ENCODE measurements at regions not wholly inside any gene's neighbourhood (a gene's known extent, or its start where the extent isn't known, plus 50 kb on each side); places are given as distances from the start of the nearest gene placed in this dataset.

DNA sequence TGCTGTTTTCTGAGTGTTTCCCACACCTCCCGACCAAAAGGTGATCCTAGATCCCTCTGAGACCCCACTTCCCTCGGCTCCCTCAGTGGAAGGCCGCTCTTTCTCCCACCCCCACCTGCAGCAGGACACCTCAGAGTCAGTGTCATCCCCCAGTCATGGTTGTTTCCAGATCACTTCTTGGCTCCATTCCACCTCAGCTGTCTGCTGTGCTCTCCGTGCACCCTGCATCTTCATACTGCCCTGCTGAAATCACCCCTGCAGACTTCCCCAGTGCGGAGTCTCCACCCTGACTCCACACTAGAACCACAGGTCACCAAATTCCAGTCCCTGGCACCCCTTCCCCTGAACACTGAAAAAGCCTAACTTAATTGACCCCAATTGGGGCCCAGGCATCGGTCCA is 255.1 kb upstream of the CDYL start:
- H3K9me3 ChIP-seq = no peaks in the 10 kb centered on the region
- intact Hi-C loops (cut with DNase I) = no loop called here
- 74% methylated on average over 6 of the region's 6 CpGs for WGBS
- no peak overlapping the region for H3K4me3 ChIP-seq
- TF ChIP-seq EP300 (IDR thresholded peaks at IDR 0.05) (no peak), POLR2A (IDR thresholded peaks at IDR 0.05; ENCODE audit: low read depth) (no peak), POLR2AphosphoS5 (IDR thresholded peaks at IDR 0.05) (no peak)
- TF ChIP-seq, protein P1, sequence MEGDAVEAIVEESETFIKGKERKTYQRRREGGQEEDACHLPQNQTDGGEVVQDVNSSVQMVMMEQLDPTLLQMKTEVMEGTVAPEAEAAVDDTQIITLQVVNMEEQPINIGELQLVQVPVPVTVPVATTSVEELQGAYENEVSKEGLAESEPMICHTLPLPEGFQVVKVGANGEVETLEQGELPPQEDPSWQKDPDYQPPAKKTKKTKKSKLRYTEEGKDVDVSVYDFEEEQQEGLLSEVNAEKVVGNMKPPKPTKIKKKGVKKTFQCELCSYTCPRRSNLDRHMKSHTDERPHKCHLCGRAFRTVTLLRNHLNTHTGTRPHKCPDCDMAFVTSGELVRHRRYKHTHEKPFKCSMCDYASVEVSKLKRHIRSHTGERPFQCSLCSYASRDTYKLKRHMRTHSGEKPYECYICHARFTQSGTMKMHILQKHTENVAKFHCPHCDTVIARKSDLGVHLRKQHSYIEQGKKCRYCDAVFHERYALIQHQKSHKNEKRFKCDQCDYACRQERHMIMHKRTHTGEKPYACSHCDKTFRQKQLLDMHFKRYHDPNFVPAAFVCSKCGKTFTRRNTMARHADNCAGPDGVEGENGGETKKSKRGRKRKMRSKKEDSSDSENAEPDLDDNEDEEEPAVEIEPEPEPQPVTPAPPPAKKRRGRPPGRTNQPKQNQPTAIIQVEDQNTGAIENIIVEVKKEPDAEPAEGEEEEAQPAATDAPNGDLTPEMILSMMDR (IDR thresholded peaks at IDR 0.05) = no peak
- H3K27me3 ChIP-seq = peaks cover 0 to 6% (median 0%) of the 10 kb centered on the region in 4 donors
- H3K27ac ChIP-seq (replicated peaks in 1 of 4) = no peak overlapping the region
- no peaks in the 10 kb centered on the region for H3K4me1 ChIP-seq
- no peak for DNase-seq (ENCODE audit: extremely low spot score)
- no peaks in the 10 kb centered on the region for H3K36me3 ChIP-seq

DNA sequence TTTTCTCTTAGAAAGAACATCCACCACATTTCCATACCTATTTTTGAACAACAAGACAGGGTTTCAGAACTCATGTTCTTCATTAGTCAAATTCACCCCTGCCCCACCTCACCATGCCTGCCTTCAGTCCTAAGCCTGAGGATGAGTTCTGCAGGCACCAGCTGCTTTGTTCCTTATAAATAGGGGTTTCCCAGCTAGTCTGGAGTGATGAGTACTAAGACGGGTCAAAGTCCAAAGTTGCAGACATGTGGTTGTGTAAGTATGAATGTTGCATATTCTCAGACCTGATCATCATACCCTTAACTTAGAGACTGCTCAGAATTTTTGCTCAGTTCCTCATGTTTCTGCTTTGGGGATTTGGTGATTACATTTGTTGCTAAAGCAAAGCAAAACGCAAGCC is 257.7 kb upstream of the CDYL start:
- DNase-seq (ENCODE audit: extremely low spot score) = no peak
- no peaks in the 10 kb centered on the region for H3K9me3 ChIP-seq
- no peaks in the 10 kb centered on the region for H3K4me1 ChIP-seq
- 69% methylated on average over 2 of the region's 2 CpGs for WGBS
- H3K27me3 ChIP-seq = peaks cover 0 to 6% (median 0%) of the 10 kb centered on the region in 4 donors
- intact Hi-C loops (cut with DNase I) = no loop called here
- TF ChIP-seq POLR2A (IDR thresholded peaks at IDR 0.05; ENCODE audit: low read depth) (no peak), EP300 (IDR thresholded peaks at IDR 0.05) (no peak), POLR2AphosphoS5 (IDR thresholded peaks at IDR 0.05) (no peak)
- TF ChIP-seq, protein P1 (IDR thresholded peaks at IDR 0.05) = no peak
- H3K36me3 ChIP-seq = no peaks in the 10 kb centered on the region
- no peak overlapping the region for H3K27ac ChIP-seq (replicated peaks in 1 of 4)
- no peak overlapping the region for H3K4me3 ChIP-seq

DNA sequence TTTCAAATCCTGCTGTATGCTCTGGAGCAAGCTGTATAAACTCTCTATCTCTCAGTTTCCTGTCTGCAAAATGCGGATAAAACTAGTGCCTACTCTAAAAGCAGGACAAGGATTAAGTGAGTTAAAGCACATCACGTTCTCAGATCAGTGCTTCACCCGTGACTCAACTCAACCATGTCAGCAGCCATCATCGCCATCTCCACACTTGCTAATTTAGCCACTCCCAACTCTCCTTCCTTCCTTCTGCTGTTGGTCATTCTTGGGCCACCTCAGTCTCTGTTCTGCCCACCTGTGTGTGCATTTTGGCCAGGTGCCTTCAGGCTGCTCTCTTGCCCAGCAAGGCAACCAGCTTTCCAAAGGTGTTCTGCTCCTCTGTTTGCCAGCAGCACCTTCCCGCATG is 260.0 kb upstream of the CDYL start:
- Histone ChIP-seq H3K27ac (replicated peaks in 1 of 4) (no peak overlapping the region), H3K27me3 (peaks cover 0 to 6% (median 0%) of the 10 kb centered on the region in 4 donors), H3K4me1 (no peaks in the 10 kb centered on the region), H3K4me3 (no peak overlapping the region), H3K9me3 (no peaks in the 10 kb centered on the region), H3K36me3 (no peaks in the 10 kb centered on the region)
- no peak for DNase-seq (ENCODE audit: extremely low spot score)
- 85% methylated on average over 5 of the region's 5 CpGs for WGBS
- TF ChIP-seq POLR2A (IDR thresholded peaks at IDR 0.05; ENCODE audit: low read depth) = no peak
- intact Hi-C loops (cut with DNase I) = no loop called here

GRCh38 chr6:4513561-4513960 is 262.6 kb upstream of the CDYL start:
- Histone ChIP-seq H3K27me3 (peaks cover 0 to 6% (median 0%) of the 10 kb centered on the region in 4 donors), H3K4me1 (no peaks in the 10 kb centered on the region), H3K4me3 (no peak overlapping the region), H3K9me3 (no peaks in the 10 kb centered on the region), H3K36me3 (no peaks in the 10 kb centered on the region), H3K27ac (replicated peaks in 1 of 4) (no peak overlapping the region)
- WGBS = 93% methylated on average over 4 of the region's 4 CpGs
- intact Hi-C loops (cut with DNase I) = no loop called here
- no peak for DNase-seq (ENCODE audit: extremely low spot score)
- TF ChIP-seq POLR2A (IDR thresholded peaks at IDR 0.05; ENCODE audit: low read depth) (no peak), POLR2AphosphoS5 (IDR thresholded peaks at IDR 0.05) (no peak), EP300 (IDR thresholded peaks at IDR 0.05) (no peak)
- TF ChIP-seq, protein P1 (IDR thresholded peaks at IDR 0.05) = no peak

- no peak overlapping the region for H3K27ac ChIP-seq (replicated peaks in 1 of 4)
- intact Hi-C loops (cut with DNase I) = no loop called here
- 78% methylated on average over 7 of the region's 7 CpGs for WGBS
These were observed 264.1 kb upstream of the CDYL start for GRCh38 chr6:4512051-4512471.

More at GRCh38 chr6:4512051-4512471, 264.1 kb upstream of the CDYL start:
- Histone ChIP-seq H3K4me3 (no peak overlapping the region), H3K4me1 (no peaks in the 10 kb centered on the region), H3K36me3 (no peaks in the 10 kb centered on the region), H3K27me3 (peaks cover 0 to 3% (median 0%) of the 10 kb centered on the region in 4 donors), H3K9me3 (no peaks in the 10 kb centered on the region)
- TF ChIP-seq POLR2AphosphoS5 (IDR thresholded peaks at IDR 0.05) (no peak), EP300 (IDR thresholded peaks at IDR 0.05) (no peak)
- TF ChIP-seq, protein P1 (IDR thresholded peaks at IDR 0.05) = no peak
- DNase-seq (ENCODE audit: extremely low spot score) = peak; percentile 80
